HFF-Myc (cell line): ENCODE measurements at regions not wholly inside any gene's neighbourhood (a gene's known extent, or its start where the extent isn't known, plus 50 kb on each side); places are given as distances from the start of the nearest gene placed in this dataset.

Experiments
- DNase-seq: peaks from one replicate; pipeline ENCODE4 v3.0.0-alpha.2; 2011; ENCODE audit warnings: low read depth; ENCODE audit errors: extremely low read depth
- H3K4me3 ChIP-seq: replicated peaks from 2 replicates; pipeline ENCODE4 v1.5.1; 2011; ENCODE audit warnings: low read depth, mild to moderate bottlenecking, control low read depth, low read length
- CTCF ChIP-seq: IDR thresholded peaks from 2 replicates; pipeline ENCODE4 v1.5.1; 2012; ENCODE audit warnings: mild to moderate bottlenecking, low read depth, low read length, control low read depth; ENCODE audit errors: missing control alignments

- no peak overlapping the region for H3K4me3 ChIP-seq
- DNase-seq, result no peak
- TF ChIP-seq CTCF, result no peak
Measured at GRCh38 chr3:127119693-127120464, 73.1 kb upstream of the PRR23E start.

- no peak for DNase-seq
- no peak overlapping the region for H3K4me3 ChIP-seq
- no peak for TF ChIP-seq CTCF
Measured at GRCh38 chr3:127120851-127121647, 71.9 kb upstream of the PRR23E start.

GRCh38 chr3:127121885-127122284, 71.0 kb upstream of the PRR23E start:
- no peak for DNase-seq
- TF ChIP-seq CTCF, result no peak
- H3K4me3 ChIP-seq, result no peak overlapping the region

GRCh38 chr3:127123533-127123932, 69.4 kb upstream of the PRR23E start:
- no peak overlapping the region for H3K4me3 ChIP-seq
- no peak for TF ChIP-seq CTCF
- DNase-seq, result no peak

GRCh38 chr3:127124120-127124519, 68.8 kb upstream of the PRR23E start:
- no peak for TF ChIP-seq CTCF
- H3K4me3 ChIP-seq, result no peak overlapping the region
- DNase-seq, result no peak

- no peak for TF ChIP-seq CTCF
- H3K4me3 ChIP-seq, result no peak overlapping the region
- DNase-seq, result no peak
Measured at GRCh38 chr3:127131424-127132170, 61.3 kb upstream of the PRR23E start.
